Stimulated activated CD4-positive, alpha-beta T cell treated with anti-CD3 and anti-CD28 coated beads, Interleukin-4, amount 100 ng/mL, for 48 hours (primary cell): ENCODE measurements at regions not wholly inside any gene's neighbourhood (a gene's known extent, or its start where the extent isn't known, plus 50 kb on each side); places are given as distances from the start of the nearest gene placed in this dataset.

Experiments used
- DNase-seq, 2 donors: peaks; one replicate each; pipeline ENCODE4 v3.0.0-alpha.2; 2020; ENCODE audit warnings: low read depth in 2 of 2

DNA sequence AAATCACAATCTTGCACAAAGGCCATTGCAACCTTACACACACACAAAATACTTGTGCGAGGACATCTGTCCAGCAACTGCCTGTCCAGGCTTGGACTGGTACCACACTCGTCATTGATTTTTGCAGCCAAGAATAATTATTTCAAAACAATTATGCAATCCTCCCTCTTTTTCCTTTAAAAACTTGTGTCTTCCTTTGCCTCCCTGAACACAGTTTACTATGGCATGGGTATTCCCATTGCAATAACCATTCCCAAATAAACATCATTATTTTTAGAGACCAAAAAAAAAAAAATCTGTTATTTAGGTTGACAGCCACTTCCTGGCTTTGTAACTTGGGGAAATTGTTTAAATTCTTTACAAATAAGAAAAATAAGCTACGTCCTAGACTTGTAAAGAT, 54.0 kb downstream of the C11orf91 start:
- DNase-seq: no peak

DNA sequence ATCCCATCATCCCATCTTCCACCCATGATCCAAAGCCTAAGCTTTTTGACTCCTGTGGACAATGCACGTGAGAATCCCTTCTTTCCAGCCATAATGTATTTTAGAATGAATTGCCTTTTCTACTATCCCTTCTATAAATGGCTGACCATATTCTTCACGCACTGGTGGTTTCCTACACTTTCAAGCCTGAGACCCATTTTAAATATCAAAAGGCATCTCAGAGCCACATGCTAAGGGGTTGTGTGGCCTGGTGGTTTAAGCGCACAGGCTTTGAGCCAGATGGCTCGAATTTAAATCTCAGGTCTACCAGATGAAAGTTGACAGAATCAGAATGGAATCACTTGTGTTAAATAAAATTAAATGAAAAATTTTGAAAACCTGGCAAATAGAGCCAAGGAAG, 54.5 kb downstream of the C11orf91 start:
- no peak for DNase-seq

DNA sequence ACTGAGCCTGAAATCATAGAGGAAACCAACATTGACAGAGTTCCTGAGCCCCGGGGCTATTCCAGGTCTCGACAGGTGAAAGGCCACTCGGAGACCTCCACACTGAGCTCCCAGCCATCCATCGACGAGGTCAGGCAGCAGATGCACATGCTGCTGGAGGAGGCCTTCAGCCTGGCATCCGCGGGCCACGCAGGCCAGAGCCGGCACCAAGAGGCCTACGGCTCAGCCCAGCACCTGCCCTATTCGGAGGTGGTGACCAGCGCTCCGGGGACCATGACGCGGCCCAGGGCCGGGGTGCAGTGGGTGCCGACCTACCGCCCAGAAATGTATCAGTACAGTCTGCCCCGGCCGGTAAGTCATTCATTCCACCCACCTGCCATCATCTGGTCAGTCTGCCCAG, 54.9 kb downstream of the C11orf91 start:
- no peak for DNase-seq

DNA sequence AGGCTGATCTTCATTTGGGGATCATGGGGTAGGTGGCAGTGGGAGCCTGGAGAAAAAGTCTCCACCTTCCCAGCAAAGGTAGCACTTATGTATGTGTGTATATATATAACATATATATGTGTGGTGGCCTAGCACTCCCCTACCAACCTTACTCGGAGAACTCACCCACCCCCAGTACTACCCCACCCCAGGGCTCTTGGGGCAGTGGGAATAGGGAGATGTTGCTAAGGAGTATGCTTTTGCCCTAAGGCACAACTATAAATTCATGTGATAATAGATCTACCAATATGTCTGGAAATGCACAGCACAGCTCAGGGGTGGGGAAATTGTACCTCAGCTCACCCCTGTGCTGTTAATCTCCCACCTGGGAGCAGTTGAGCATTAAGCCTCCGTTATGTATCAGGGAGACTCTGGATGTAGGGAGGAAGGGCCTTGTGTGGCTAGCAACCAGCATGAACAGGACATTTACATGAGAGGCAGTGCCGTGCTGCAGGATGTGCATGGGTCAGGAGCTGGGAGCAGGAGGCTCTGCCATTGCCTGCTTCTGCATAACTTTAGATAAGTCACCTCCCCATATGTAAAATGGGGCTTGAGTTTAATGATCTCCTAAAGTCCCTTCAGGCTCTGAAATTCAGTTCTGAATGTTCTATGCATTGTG, 57.3 kb downstream of the C11orf91 start:
- no peak for DNase-seq

DNA sequence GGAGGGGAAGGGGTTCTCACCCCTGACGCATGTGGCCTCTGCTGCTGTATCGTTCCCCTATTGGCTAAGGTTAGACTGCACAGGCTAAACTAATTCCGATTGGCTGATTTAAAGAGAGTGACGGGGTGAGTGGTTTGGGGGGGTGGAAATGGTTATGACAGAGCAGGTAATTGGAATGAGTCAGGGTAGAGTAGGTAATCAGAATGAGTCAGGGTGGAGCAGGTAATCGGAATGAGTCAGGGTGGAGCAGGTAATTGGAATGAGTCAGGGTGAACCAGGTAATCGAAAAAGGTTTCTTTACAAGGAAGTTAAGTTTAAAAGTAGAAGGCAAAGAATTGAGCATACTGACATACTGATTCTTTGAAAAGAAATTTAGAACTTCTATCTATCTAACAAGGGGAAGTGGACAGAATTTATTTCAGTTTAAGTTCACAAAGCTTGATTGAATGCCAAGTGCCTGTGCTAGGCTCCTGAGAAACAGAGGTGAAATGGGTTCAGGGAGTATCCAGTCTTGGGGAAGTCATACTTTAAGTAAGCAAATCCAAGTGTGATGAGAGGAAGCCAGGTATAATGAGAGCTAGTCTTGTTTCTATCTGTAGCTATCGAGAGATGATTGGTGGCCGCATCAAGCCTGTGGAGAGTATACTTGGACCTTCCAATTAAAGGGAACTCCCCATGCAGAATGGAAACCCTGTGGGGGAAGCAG, 58.0 kb downstream of the C11orf91 start:
- DNase-seq: no peak

DNA sequence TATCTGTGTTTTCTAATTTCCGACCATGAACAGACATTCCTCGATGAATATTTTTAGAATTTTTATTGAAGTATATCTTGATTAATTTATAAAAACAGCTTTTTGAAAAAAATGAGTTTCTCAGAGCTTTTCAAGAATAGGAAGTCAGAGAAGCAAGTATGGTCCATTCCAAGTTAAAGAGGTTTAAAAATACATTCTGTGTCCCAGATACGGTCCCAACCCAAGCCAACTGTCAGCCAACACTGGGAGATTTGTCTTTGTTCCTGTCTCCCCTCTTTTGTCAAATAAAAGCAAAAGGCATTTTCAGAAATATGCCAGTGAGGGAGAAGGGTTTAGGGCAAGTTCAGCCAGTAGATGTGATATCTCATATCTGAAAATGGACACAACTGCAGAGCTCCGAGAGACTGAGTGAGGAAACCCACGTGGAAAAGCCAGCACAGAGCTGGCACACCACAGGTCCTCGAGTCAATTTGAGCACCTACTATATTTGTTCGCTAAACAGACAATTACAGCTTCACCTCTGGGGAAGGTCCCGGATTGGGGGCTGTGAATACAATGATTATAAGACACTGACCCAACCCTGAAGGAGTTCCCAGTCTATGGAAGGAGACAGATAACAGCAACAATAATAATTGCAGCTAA, 59.8 kb downstream of the C11orf91 start:
- DNase-seq: no peak

DNA sequence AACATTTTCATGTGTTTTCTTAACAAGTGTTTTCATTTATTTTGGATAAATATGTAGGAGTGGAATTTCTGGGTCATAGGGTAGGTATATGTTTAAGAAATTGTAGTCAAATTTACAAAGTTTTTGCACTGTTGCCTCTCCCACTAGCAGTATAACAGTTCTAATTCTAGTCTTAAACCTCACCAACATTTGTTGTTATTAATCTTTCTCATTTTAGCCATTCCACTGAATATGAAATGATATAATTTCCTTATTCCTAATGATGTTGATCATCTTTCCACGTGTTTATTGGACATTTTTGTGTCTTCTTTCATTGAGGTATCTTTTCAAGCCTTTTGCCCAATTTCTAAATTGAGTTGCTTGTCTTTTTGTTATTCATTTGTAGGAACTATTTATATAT, 62.0 kb downstream of the C11orf91 start:
- DNase-seq: no peak

DNA sequence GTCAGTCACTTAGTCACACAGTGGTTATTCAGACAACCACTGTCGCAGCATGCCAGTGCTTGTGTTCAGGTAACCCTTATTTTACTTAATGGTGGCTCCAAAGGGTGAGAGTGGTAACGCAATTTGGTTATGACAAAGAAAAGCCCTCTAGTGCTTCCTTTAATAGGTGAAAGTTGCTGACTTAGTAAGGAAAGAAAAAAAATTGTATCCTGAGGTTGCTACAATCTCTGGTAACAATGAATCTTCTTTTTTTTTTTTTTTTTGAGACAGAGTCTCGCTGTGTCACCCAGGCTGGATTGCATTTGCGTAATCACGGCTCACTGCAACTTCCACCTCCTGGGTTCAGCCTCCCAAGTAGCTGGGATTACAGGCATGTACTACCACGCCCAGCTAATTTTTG, 64.5 kb downstream of the C11orf91 start:
- DNase-seq: no peak

DNA sequence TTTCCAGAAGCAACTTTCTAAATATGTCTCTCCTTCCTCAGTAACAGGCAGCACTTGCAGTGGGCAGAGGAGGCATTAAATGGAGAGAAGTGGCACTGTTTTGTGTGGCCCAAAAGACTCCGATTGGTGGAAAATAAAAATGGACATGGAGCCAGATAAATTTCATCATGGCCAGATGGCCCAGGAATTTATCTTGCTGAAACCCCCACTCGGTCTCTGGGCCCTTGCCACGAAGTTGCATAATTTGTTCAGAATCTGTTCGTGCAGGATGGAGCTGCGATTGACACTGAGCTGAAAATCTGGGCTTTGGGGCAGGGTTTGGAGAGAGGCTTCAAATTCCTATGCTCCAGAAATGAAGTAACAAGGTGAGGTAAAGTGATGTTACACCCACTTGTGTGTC, 65.5 kb downstream of the C11orf91 start:
- DNase-seq: no peak

DNA sequence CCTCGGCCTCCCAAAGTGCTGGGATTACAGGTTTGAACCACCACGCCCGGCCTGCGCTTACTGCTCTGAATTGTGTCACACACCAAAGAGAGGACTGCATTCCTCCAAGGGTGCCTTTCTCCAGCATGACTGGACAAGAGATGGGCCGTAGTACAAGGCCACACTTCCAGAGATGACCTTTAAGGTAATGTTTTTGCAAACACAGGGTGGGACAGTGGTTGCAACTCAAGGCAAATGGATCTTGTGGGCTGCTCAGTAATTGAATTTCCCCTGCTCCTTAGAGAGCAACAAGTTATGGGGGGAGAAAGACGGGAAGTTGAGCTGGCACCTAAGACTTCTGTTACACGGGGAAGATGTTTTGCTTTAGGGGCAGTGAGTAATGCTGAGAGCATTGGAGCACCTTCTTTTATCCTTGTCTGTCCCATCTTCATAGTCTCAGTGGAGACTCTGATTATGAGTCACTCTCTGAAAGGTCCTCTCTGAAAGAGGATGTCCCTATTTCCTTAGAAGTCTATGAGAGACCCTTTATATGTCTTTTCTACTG, 66.3 kb downstream of the C11orf91 start:
- DNase-seq: no peak

DNA sequence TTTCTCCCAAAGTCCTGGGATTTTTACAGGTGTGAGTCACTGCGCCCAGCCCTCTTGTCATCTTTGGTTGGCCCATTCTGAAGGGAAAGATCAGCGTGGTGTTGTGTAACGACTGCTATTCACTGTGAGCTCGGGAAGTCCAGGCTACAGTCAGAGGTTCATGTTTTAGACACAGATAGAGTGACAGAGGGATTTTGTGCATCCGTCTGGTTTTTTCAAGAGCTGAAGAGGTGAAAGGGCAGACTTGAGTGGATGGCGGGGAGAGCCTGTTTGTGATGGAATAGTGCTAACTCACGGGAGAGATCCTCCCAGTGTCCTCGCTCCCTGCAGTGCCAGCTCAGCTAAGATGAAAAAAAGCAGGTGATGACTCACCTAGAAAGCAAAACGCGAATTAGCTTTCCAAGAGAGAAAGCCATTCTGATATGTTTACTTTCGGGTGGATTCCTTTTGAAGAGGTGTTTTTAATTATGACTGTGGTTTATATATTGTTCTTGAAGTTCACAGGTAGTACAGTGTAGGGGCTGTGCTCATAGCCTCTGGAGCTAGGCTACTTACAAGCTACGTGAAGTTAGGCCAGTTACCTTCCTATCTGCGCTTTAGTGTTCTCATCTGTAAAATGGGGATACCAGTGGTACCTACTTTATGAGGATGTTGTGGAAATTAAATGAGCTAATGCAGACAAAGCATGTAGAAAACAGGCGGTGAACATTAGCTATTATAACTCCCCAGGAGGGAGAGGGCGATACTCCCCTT, 67.2 kb downstream of the C11orf91 start:
- DNase-seq: no peak

DNA sequence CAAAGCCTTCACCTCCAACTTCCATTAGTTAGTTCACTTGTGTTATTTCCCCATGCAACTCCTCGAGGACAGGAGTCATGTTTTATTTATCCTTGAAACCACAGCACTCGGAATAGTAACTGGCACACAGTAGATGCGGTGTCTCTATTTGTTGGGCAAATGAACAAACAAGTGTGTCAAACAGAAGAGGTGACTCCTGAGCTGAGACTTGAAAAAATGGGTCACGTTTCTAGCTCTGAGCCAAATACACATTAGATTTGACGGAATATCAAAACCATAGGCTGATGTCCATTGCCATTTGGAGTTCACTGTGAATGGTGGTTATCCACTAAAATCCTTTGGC, 68.9 kb downstream of the C11orf91 start:
- DNase-seq: no peak

DNA sequence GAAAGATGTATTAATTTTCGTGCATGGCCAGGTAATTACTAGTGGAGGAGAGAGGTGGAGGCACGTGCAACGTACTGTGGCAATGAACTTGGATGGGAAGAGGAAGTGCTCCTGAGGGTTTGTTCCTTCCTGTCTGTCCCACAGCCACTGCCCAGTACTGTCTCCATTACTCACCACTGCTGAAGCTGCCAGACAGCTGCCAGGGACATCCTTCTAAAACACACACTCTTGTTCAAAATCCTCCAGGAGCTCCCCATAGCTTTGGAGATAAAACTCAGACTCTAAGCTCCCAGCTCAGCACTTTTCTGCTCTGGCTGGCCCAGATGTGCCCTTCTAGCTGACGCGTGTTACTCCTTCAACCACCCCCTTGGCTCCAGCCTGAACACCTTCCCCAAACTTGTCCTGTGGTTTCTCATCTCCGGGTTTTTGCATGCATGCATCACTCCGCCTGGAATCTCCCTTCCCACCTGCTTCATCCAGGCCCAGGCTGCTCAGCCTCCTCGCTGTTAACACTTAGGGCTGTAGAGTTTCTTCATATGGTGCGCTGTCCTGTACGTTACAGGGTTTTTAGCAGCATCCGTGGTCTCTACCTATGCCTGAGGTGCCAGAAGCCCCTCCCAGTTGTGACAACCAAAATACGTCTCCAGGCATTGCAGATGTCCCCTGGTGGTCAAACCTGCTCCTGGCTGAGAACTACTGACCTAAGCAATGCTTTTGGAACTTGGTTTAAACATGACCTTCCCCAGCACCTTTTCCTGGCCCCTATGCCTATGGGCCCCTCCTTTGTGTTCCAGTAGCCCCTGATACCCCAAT, 69.5 kb downstream of the C11orf91 start:
- DNase-seq: no peak

DNA sequence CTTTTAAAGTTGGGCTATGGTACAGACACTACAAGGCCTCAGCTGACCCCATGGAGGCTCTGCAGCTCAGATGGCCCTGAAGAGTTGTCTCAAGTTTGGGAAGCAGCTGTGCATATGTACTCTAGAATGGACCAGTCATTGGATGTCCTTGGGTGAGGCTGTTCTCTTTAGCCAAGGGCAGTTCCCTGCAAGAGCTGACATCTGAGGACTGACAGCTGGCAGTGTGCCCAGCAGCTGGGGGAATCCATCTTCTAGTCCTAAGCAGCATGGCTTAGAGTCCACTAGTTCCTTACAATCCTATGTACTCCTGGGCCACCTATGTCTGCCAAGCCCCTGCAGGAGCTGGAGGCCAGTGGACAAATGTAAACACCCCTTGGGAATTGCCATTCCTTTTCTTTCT, 76.5 kb downstream of the C11orf91 start:
- no peak for DNase-seq

DNA sequence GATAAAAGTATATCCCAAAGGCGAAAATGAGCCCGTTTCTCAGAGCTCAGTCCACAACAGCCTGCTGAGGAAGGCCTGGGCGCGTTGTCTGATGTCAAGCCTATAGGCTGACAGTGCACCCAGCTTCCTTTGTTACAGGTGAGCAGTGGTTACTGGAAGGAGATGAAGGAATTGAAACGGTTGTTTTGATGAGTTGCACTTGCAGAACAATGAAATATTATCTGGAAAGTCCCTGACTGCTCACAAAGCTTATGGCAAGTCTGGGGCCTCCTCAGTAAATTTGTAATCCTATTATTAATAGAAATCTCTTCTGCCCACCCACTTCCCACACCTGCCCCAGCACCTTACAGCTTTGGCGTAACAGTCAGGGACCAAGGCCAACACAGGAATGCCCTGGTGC, 77.8 kb downstream of the C11orf91 start:
- DNase-seq: no peak

DNA sequence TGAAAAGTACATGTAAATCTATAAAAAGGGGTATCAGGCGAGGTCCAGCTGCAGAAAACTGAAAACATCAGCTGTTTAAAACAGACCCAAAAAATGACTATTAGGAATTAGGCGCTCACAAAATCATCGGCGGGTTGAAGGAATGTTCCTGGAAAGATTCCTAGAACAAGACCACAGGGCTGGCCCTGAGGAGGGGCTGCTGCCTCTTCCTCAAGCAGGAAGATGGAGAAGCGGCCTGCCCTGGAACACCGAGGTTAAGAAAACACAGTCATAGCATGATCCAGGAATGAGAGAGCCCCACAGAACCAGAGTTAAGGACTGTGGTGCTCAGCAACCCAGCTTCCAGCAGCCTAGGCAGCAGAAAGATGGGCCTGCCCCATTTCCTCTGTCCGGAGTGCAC, 78.4 kb downstream of the C11orf91 start:
- no peak for DNase-seq

DNA sequence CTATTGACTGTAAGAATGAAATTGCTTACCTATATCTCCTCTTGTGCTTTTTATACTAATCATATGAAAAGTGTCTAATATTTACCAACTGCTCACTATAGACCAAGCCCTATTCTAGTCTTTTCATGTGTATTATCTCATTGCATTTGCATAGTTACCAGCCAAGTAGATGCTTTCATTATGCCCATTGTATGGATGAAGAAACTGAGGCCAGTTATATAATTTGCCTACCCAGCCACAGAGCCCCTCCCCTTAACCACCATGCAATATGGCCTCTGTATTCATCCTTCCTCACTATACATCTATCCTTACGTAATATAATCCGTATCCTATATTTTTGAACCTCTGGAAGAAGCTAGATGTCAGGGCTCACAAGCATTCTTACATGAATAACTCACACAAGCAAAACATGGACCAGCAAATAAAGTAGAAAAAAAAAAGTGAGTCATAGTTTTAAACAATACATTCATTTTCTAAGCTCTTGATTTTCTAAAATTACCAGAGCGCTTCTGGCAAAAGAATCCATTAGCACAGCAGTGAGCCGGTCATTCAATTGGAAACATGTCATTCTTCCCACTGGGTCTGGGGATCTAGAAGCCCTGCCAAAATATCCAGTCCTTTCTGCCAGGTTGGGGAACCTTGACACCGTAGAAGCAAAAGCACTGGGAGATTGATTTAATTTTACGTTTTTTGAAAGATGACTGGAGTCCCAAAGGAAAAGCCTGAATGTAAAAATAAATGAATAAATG, 80.0 kb downstream of the C11orf91 start:
- DNase-seq: no peak

DNA sequence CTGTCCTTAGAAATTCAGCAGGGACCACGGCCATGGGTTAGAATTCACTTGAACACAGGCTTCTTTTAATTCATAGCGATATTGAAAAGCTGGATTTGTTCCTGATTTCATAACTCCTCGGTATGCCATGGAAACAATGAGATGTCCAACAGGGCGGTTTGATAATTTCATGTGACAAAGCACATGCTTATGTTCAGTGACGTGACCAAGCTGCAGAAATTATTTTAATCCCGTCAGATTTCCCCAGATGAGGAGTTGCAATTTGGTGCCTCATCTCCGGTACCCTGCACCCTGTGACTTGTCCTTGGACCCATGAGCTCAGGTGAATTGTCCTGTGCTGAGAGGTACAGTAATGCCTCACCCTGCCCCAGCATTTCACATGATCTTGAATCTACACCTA, 81.7 kb downstream of the C11orf91 start:
- DNase-seq: no peak

DNA sequence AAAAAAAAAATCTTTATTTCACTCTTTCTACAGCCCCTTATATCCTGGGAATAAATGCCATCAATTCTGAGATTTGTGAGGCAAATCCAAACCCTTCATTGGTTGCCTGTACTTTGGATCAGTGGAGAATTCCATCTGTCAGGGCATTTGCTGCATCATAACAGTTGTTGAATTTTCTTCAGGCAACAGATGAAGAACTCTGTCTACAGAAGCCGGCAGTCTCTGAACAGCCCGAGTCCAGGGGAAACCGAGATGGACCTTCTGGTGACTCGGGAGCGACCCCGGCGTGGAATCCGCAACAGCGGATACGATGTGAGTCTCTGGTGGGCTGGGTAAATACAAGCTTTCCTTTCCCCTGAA, 82.3 kb downstream of the C11orf91 start:
- no peak for DNase-seq

DNA sequence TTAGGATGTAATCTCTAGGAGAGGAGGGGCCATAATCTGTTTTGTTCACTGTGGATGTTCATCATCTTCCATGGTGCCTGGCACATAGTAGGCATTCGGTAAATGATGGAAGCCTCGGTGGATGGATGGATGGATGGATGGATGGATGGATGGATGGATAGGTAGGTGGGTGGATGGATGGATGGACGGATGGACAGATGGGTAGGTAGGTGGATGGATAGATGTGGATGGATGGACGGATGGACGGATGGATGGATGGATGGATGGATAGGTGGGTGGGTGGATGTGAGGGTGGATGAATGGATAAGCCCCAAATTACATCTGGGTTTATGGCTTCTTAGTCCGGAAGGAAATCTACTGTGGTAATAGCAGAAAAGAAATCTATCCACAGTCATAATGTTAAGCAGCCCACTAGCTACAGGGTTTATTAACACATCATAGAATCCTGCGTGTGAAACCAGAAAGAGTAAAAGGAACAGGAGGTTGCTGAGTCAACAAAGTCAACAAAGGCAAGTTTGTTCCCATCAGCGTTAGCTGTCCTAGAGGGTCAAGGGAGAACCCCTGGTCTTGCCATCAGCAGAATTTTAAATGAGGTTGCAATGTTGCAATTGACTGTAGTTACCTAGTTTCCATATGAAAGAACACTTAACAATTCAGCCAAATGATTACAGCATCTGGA, 82.8 kb downstream of the C11orf91 start:
- DNase-seq: no peak
